Peyer's patch (tissue), 4 donors: ENCODE measurements at regions not wholly inside any gene's neighbourhood (a gene's known extent, or its start where the extent isn't known, plus 50 kb on each side); places are given as distances from the start of the nearest gene placed in this dataset.

Experiments used
- POLR2A ChIP-seq, 2 donors: fragments of 450-650 bp; IDR thresholded peaks; one replicate each; pipeline ENCODE4 v1.5.1; 2017; ENCODE audit warnings: antibody characterized with exemption in 2 of 2, mild to moderate bottlenecking in 2 of 2, moderate library complexity in 2 of 2
- TF ChIP-seq, protein P1 (sequence below), 6 experiments: fragments of 450-650 bp in 4 of 6; fragments of 200-600 bp in 2 of 6; sonication (generic) in 1 of 6; IDR thresholded peaks; one replicate each; pipeline ENCODE4 v1.5.1; 2017 to 2019; ENCODE audit warnings: antibody characterized with exemption in 6 of 6, mild to moderate bottlenecking in 3 of 6, moderate library complexity in 1 of 6

DNA sequence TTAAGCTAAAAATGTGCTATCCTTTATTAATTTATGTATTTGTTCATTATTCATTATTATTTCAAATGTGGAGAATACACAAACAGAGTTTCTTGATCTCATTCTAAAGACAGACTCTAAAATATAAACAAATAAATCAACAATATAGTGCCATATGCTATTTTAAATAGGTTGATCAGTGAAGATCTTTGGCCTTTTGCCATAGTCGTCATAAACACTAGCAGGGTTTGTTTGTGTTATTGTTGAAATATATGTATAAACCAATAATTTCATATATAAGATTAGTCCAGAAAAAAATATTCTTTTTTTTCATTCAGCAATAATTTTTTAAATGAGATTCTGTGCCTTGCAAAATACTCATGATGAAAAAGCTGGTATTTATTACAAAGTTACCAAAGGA, 62.1 kb upstream of the KYNU start:
- no peak for TF ChIP-seq POLR2A (IDR thresholded peaks at IDR 0.05)
- TF ChIP-seq, protein P1, sequence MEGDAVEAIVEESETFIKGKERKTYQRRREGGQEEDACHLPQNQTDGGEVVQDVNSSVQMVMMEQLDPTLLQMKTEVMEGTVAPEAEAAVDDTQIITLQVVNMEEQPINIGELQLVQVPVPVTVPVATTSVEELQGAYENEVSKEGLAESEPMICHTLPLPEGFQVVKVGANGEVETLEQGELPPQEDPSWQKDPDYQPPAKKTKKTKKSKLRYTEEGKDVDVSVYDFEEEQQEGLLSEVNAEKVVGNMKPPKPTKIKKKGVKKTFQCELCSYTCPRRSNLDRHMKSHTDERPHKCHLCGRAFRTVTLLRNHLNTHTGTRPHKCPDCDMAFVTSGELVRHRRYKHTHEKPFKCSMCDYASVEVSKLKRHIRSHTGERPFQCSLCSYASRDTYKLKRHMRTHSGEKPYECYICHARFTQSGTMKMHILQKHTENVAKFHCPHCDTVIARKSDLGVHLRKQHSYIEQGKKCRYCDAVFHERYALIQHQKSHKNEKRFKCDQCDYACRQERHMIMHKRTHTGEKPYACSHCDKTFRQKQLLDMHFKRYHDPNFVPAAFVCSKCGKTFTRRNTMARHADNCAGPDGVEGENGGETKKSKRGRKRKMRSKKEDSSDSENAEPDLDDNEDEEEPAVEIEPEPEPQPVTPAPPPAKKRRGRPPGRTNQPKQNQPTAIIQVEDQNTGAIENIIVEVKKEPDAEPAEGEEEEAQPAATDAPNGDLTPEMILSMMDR (IDR thresholded peaks at IDR 0.05): no peak
